ENCODE measurements at regions not wholly inside any gene's neighbourhood (a gene's known extent, or its start where the extent isn't known, plus 50 kb on each side); places are given as distances from the start of the nearest gene placed in this dataset.

GRCh38 chr5:57780961-57781325 is 298.3 kb upstream of the ACTBL2 start:
- intact Hi-C loops (cut with DNase I): loop anchor here (2.0 kb wide), 1 partner anchor 680 kb away; the partner anchor contains the start of gene PLK2
- Histone ChIP-seq H3K4me1 (replicated peaks) (no peaks in the 10 kb centered on the region), H3K27ac (no peak overlapping the region), H3K9me3 (no peaks in the 10 kb centered on the region), H3K4me3 (no peak overlapping the region), H3K27me3 (replicated peaks; ENCODE audit: insufficient read depth) (no peaks in the 10 kb centered on the region), H3K36me3 (no peaks in the 10 kb centered on the region)
- TF ChIP-seq, protein P1, sequence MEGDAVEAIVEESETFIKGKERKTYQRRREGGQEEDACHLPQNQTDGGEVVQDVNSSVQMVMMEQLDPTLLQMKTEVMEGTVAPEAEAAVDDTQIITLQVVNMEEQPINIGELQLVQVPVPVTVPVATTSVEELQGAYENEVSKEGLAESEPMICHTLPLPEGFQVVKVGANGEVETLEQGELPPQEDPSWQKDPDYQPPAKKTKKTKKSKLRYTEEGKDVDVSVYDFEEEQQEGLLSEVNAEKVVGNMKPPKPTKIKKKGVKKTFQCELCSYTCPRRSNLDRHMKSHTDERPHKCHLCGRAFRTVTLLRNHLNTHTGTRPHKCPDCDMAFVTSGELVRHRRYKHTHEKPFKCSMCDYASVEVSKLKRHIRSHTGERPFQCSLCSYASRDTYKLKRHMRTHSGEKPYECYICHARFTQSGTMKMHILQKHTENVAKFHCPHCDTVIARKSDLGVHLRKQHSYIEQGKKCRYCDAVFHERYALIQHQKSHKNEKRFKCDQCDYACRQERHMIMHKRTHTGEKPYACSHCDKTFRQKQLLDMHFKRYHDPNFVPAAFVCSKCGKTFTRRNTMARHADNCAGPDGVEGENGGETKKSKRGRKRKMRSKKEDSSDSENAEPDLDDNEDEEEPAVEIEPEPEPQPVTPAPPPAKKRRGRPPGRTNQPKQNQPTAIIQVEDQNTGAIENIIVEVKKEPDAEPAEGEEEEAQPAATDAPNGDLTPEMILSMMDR (IDR thresholded peaks at IDR 0.05): no peak
- TF ChIP-seq POLR2AphosphoS5 (IDR thresholded peaks at IDR 0.05) (no peak), POLR2A (IDR thresholded peaks at IDR 0.05) (no peak)
- no peak for DNase-seq (ENCODE audit: low spot score)
- WGBS: 94% methylated on average over 5 of the region's 5 CpGs

GRCh38 chr5:57780306-57780960 is 297.8 kb upstream of the ACTBL2 start:
- WGBS: 76% methylated on average over 12 of the region's 12 CpGs

GRCh38 chr5:57779383-57780223 is 297.0 kb upstream of the ACTBL2 start:
- Histone ChIP-seq H3K27me3 (replicated peaks; ENCODE audit: insufficient read depth) (no peaks in the 10 kb centered on the region), H3K36me3 (no peaks in the 10 kb centered on the region), H3K9me3 (no peaks in the 10 kb centered on the region), H3K27ac (no peak overlapping the region), H3K4me3 (no peak overlapping the region), H3K4me1 (replicated peaks) (no peaks in the 10 kb centered on the region)
- peak; percentile 36 for DNase-seq (ENCODE audit: low spot score)
- intact Hi-C loops (cut with DNase I): loop anchor here (2.0 to 5.0 kb wide), 2 partner anchors 482 to 681 kb away; partner anchors contain the start of gene PLK2
- 33% methylated on average over 3 of the region's 3 CpGs for WGBS
- TF ChIP-seq POLR2AphosphoS5 (IDR thresholded peaks at IDR 0.05) (peak; percentile 31), POLR2A (IDR thresholded peaks at IDR 0.05) (no peak)
- TF ChIP-seq, protein P1 (IDR thresholded peaks at IDR 0.05): peak in 3 of 4 experiments; percentile 57 to 65 (median 60)

More at GRCh38 chr5:57780306-57780960, 297.8 kb upstream of the ACTBL2 start:
- H3K4me3 ChIP-seq: no peak overlapping the region
- no peak for DNase-seq (ENCODE audit: low spot score)
- no peaks in the 10 kb centered on the region for H3K9me3 ChIP-seq
- intact Hi-C loops (cut with DNase I): loop anchor here (2.0 kb wide), 1 partner anchor 680 kb away; the partner anchor contains the start of gene PLK2
- no peaks in the 10 kb centered on the region for H3K4me1 ChIP-seq (replicated peaks)
- H3K36me3 ChIP-seq: no peaks in the 10 kb centered on the region
- no peak overlapping the region for H3K27ac ChIP-seq
- TF ChIP-seq, protein P1 (IDR thresholded peaks at IDR 0.05): no peak
- no peak for TF ChIP-seq POLR2AphosphoS5 (IDR thresholded peaks at IDR 0.05)
- no peak for TF ChIP-seq POLR2A (IDR thresholded peaks at IDR 0.05)
- no peaks in the 10 kb centered on the region for H3K27me3 ChIP-seq (replicated peaks; ENCODE audit: insufficient read depth)

DNA sequence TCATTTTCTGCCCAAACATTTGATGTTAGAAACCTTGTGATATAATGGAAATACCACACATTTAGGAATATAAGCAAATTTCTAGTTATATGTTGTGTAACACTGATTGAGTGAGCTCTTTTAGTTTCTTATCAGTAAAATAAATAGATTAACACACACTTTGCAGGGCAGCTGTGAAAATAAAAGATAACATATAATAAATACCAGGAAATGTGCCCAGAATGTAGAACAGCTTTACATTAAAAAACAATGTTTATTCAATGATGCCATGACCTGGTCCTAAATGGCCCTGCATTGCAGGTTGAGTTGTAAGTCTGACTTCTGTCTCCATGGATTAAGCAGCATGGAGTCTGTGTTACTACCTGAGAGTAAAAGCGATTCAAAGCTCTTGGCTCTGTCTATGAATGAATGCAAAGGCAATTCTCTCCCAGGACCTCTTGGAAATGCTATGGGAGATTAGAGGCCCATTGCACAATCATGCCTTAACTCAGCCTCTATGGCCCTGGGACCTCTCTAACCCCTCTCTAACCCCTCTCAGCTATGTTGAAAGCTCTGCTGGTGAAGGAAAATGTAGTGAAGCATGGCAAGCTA is 296.0 kb upstream of the ACTBL2 start:
- DNase-seq (ENCODE audit: low spot score): no peak
- no peak overlapping the region for H3K27ac ChIP-seq
- intact Hi-C loops (cut with DNase I): loop anchor here (5.0 kb wide), 1 partner anchor 481 kb away; no protein-coding TSS in a partner anchor
- no peaks in the 10 kb centered on the region for H3K27me3 ChIP-seq (replicated peaks; ENCODE audit: insufficient read depth)
- no peaks in the 10 kb centered on the region for H3K9me3 ChIP-seq
- TF ChIP-seq POLR2A (IDR thresholded peaks at IDR 0.05): no peak
- TF ChIP-seq POLR2AphosphoS5 (IDR thresholded peaks at IDR 0.05): no peak
- TF ChIP-seq, protein P1 (IDR thresholded peaks at IDR 0.05): no peak
- H3K4me1 ChIP-seq (replicated peaks): no peaks in the 10 kb centered on the region
- no peak overlapping the region for H3K4me3 ChIP-seq
- H3K36me3 ChIP-seq: no peaks in the 10 kb centered on the region
- 88% methylated on average over 1 of the region's 1 CpG for WGBS
